Bronchial epithelial cell (primary cell): ENCODE measurements at regions not wholly inside any gene's neighbourhood (a gene's known extent, or its start where the extent isn't known, plus 50 kb on each side); places are given as distances from the start of the nearest gene placed in this dataset.

Source experiments
- DNase-seq: peaks from one replicate; pipeline ENCODE4 v3.0.0-alpha.2; 2010; ENCODE audit warnings: low read depth
- FAIRE-seq: peaks from 2 replicates; lab custom pipeline; 2011; peaks lifted over from hg19 to GRCh38; lab: Jason Lieb, UNC
- H3K27me3 ChIP-seq: 2 replicates; pipeline ENCODE4 v1.5.1; 2011; ENCODE audit warnings: low read length; ENCODE audit not compliant: control insufficient read depth, insufficient read depth
- H3K36me3 ChIP-seq: 2 replicates; pipeline ENCODE4 v1.5.1; 2011; ENCODE audit warnings: low read length; ENCODE audit not compliant: control insufficient read depth, insufficient read depth
- H3K4me3 ChIP-seq: 2 replicates; pipeline ENCODE4 v1.5.1; 2011; ENCODE audit warnings: mild to moderate bottlenecking, low read depth, low read length, control low read depth
- TF ChIP-seq, protein P1 (sequence below): IDR thresholded peaks from 2 replicates; pipeline ENCODE4 v1.5.1; 2011; ENCODE audit warnings: mild to moderate bottlenecking, moderate library complexity, low read length, control low read depth, inconsistent platforms; ENCODE audit not compliant: insufficient read depth, severe bottlenecking

DNA sequence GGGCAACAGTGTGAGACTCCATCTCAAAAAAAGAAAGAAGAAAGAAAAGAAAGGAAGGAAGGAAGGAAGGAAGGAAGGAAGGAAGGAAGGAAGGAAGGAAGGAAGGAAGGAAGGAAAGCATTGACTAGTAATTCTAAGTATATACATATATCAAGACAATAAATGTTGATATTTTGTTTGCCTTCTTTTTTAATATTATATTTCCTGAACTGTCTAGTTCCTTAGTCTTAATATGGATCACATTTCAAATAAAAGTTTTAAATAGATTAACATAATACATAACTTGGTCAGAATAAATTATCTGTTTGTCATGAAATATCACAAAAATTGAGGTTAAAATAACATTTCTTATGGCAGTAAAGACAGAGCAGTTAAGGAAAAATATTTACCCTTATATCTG is 1448.4 kb upstream of the C9orf72 start:
- Histone ChIP-seq H3K4me3 (no peak overlapping the region), H3K27me3 (no peaks in the 10 kb centered on the region), H3K36me3 (no peaks in the 10 kb centered on the region)
- FAIRE-seq, result no peak
- TF ChIP-seq, protein P1, sequence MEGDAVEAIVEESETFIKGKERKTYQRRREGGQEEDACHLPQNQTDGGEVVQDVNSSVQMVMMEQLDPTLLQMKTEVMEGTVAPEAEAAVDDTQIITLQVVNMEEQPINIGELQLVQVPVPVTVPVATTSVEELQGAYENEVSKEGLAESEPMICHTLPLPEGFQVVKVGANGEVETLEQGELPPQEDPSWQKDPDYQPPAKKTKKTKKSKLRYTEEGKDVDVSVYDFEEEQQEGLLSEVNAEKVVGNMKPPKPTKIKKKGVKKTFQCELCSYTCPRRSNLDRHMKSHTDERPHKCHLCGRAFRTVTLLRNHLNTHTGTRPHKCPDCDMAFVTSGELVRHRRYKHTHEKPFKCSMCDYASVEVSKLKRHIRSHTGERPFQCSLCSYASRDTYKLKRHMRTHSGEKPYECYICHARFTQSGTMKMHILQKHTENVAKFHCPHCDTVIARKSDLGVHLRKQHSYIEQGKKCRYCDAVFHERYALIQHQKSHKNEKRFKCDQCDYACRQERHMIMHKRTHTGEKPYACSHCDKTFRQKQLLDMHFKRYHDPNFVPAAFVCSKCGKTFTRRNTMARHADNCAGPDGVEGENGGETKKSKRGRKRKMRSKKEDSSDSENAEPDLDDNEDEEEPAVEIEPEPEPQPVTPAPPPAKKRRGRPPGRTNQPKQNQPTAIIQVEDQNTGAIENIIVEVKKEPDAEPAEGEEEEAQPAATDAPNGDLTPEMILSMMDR, result no peak
- DNase-seq, result no peak

DNA sequence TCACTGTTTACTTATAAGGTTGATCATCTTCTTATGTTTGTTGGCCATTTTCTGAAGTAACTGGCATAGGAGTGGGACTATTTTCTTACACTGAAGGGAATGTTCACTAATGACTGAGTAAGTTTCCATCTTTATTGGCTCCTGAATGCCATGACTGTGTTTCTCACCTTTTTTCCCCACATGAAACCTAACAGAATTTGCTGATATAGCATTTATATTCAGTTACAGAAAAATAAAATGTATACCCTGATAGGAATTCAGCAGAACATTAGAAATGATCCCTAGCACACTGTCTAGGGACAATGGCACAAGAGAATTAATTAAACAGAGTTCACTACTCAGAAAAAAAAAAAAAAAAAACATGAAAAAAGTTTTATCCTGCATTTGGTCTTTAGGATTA is 1465.1 kb upstream of the C9orf72 start:
- DNase-seq, result no peak
- FAIRE-seq, result no peak
- no peaks in the 10 kb centered on the region for H3K27me3 ChIP-seq
- no peaks in the 10 kb centered on the region for H3K36me3 ChIP-seq
- TF ChIP-seq, protein P1, result no peak
- no peak overlapping the region for H3K4me3 ChIP-seq

DNA sequence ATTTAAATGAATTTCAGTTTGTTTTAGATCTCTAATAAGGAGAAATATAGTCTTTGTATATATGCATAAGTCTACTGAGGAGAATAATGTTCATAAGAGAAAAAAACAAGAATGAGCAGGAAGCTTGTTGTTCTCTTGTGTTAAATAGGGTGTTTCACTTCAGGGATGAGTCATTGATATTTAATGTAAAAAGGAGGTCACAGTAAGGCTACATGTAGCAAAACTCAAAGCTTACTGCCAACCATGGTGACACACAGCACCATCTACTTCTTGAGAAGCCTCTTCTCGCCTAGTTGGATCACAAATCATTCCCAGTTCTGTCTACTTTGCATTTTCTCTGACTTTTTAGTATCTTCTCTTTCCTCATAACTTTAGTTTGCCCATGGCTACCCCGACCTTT is 1466.0 kb upstream of the C9orf72 start:
- FAIRE-seq (no peak), DNase-seq (peak; percentile 77)
- Histone ChIP-seq H3K27me3 (no peaks in the 10 kb centered on the region), H3K36me3 (no peaks in the 10 kb centered on the region), H3K4me3 (no peak overlapping the region)
- TF ChIP-seq, protein P1, result no peak

DNA sequence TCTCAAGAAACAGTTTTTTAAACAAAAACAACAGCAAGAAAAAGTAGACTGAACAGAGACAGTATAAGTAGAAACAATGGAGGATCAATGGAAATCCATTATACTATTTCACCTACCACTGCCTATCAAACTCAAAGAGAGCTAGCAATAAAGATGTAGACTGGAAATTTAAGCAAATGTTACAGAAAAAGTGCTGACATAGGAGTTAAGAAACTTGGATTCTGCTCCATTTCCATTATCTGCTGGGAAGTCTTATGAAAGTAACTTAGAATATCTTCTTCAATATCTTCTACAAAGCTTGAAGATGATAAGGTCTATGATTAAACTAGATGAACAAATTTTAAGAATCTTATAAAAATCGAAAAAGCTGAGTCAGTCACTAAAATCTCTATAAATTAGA is 1469.8 kb upstream of the C9orf72 start:
- no peak overlapping the region for H3K4me3 ChIP-seq
- FAIRE-seq, result no peak
- TF ChIP-seq, protein P1, result no peak
- H3K27me3 ChIP-seq, result no peaks in the 10 kb centered on the region
- no peak for DNase-seq
- no peaks in the 10 kb centered on the region for H3K36me3 ChIP-seq

DNA sequence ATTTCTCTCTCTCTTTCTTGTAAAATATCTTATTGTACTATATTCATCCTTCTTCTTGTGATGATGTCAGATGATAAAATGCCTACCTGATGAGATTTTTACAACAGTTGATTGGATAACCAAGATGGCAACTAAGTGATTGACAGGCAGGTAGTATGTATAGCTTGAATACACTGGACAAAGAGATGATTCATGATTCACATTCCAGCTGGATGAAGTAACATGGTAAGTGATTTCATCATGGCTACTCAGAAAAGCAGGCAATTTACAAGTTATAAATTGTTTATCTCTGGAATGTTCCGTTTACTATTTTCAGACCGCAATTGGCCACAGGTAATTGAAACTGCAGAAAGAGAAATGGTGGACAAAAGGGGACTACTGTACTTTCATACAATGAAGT is 1471.7 kb upstream of the C9orf72 start:
- Histone ChIP-seq H3K27me3 (no peaks in the 10 kb centered on the region), H3K4me3 (no peak overlapping the region), H3K36me3 (no peaks in the 10 kb centered on the region)
- no peak for FAIRE-seq
- TF ChIP-seq, protein P1, result no peak
- DNase-seq, result peak; percentile 97

DNA sequence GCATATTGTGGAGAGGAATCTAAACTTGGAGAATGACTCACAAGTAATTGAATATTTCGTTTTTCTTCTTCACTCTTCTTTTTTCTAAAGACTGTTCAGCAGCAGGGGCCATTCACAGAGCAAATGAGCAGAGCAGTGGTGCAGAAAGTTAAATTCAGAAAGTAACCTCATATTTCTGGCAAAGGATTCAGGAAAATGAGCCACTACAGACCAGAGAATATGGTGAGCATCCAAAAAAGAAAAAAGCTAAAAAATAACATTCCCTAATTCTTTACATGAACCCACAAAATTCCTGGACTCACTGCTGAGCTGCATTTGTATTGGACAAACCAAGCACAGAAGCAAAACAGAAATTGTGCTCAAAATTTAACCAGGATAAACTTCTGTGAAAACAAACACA is 1486.8 kb upstream of the C9orf72 start:
- H3K4me3 ChIP-seq, result no peak overlapping the region
- TF ChIP-seq, protein P1, result no peak
- no peak for FAIRE-seq

More for the DNA sequence above, 1486.8 kb upstream of the C9orf72 start:
- no peak for DNase-seq
- Histone ChIP-seq H3K27me3 (peaks cover 2% of the 10 kb centered on the region), H3K36me3 (no peaks in the 10 kb centered on the region)
